ENCODE measurements at regions not wholly inside any gene's neighbourhood (a gene's known extent, or its start where the extent isn't known, plus 50 kb on each side); places are given as distances from the start of the nearest gene placed in this dataset.
"Not testable (repeated sequence)": the region's sequence is repeated elsewhere in the genome, so short reads cannot be mapped to it uniquely, and the experiment has no call there.

DNA sequence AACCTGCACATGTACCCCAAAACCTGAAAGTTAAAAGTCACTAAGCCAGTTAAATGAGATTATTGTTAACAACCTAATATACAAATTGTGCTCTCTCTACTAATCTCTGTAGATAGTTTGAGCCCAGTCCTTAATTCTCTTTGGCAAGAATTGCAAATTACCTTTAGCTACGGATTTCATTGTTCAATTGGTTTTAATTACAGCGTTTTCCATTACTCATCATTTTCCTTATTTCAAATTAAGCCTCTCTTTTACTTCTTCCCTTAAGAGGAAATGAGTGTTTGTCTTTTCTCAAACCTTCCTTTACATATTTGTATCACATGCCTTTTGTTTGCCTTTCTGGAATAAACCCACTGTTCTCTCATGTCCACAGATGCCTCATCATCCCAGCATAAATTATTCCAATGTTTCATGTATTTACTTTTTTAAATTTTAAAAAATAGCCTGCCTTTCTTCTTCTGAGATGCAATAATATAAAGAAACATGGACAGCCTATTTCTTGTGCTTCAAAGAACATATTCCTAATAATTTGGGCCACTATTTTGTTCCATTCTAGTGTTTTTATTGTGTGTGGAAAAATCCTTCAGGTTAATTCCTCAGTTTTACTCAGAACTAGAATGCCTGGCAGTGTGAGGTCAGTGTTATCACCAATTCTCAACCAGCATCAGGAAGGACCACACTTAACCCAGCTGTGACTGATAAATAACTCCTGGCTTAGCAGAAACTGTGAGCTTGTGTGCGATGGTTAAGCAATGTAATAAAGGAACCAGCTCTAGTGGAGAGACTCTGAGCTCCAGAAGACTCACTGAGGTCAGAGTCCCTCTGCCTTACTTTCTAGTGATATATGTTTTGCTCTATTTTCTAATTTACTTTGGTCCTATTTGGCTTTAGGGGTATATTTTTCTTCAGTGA, 600.5 kb downstream of the LTN1 start:
- CTCF ChIA-PET, result interaction anchor here (1.1 kb wide), 1 partner anchor 9 kb away, joined by 4 read pairs; no protein-coding TSS in a partner anchor
- POLR2A ChIA-PET, result no interaction called here
- no peak for DNase-seq (ENCODE audit: extremely low spot score)
- TF ChIP-seq, protein P1, sequence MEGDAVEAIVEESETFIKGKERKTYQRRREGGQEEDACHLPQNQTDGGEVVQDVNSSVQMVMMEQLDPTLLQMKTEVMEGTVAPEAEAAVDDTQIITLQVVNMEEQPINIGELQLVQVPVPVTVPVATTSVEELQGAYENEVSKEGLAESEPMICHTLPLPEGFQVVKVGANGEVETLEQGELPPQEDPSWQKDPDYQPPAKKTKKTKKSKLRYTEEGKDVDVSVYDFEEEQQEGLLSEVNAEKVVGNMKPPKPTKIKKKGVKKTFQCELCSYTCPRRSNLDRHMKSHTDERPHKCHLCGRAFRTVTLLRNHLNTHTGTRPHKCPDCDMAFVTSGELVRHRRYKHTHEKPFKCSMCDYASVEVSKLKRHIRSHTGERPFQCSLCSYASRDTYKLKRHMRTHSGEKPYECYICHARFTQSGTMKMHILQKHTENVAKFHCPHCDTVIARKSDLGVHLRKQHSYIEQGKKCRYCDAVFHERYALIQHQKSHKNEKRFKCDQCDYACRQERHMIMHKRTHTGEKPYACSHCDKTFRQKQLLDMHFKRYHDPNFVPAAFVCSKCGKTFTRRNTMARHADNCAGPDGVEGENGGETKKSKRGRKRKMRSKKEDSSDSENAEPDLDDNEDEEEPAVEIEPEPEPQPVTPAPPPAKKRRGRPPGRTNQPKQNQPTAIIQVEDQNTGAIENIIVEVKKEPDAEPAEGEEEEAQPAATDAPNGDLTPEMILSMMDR (IDR thresholded peaks at IDR 0.05; ENCODE audit: control extremely low read depth, extremely low read depth, low read depth, missing control alignments), result no peak

- ChIA-PET CTCF (interaction anchor here (1.0 to 1.5 kb wide), 2 partner anchors 15 to 358 kb away, joined by 3 read pairs; no protein-coding TSS in a partner anchor), POLR2A (no interaction called here)
- DNase-seq (ENCODE audit: extremely low spot score), result no peak
- TF ChIP-seq, protein P1 (IDR thresholded peaks at IDR 0.05; ENCODE audit: control extremely low read depth, extremely low read depth, low read depth, missing control alignments), result no peak
These were observed 605.5 kb downstream of the LTN1 start for GRCh38 chr21:28387220-28387619.

GRCh38 chr21:28385845-28386244, 606.8 kb downstream of the LTN1 start:
- DNase-seq (ENCODE audit: extremely low spot score), result no peak
- TF ChIP-seq, protein P1 (IDR thresholded peaks at IDR 0.05; ENCODE audit: control extremely low read depth, extremely low read depth, low read depth, missing control alignments), result no peak
- CTCF ChIA-PET, result no interaction called here
- POLR2A ChIA-PET, result no interaction called here

GRCh38 chr21:28381000-28381745, 611.5 kb downstream of the LTN1 start:
- DNase-seq (ENCODE audit: extremely low spot score); POLR2A ChIA-PET; CTCF ChIA-PET: not testable (repeated sequence)

DNA sequence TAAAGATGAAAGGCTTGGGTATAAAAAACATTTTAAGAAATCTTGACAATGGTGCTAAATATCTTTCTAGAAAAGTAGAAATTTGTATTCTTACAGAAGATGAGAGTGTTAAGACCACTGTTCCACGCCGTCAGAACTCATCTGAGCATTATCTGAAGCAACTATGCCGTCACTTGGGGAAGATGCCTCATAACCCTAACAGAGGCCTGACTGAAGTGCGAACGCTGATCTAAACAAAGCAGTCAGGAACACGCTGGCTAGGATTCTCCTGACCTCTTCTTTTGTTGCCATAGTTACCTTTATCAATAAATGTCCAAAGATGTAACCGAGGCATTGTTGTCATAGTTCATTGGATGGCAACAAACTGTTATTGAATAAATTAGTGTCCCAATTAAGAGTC, 612.4 kb downstream of the LTN1 start:
- DNase-seq (ENCODE audit: extremely low spot score), result no peak
- ChIA-PET CTCF (no interaction called here), POLR2A (no interaction called here)
- TF ChIP-seq, protein P1 (IDR thresholded peaks at IDR 0.05; ENCODE audit: control extremely low read depth, extremely low read depth, low read depth, missing control alignments), result no peak

DNA sequence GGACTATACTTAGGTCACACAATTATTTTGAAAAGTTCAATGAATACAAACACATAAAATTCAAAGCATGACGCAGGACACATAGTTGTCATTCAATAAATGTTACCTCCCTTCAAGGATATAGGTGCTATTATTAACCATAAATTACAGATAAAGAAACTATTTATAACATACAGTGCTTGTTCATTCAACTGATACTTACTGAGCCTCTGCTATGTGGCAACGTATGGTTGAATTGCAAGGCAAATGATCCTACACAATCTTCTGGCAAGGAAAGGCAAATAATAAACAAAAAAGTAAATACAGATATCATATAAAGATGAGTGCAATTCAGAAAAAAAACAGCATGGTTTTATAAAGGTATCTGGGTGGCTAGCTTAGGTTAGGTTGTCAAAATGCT, 614.7 kb downstream of the LTN1 start:
- CTCF ChIA-PET, result interaction anchor here (1.9 kb wide), 1 partner anchor 34 kb away, joined by 4 read pairs; no protein-coding TSS in a partner anchor
- TF ChIP-seq, protein P1 (IDR thresholded peaks at IDR 0.05; ENCODE audit: control extremely low read depth, extremely low read depth, low read depth, missing control alignments), result no peak
- DNase-seq (ENCODE audit: extremely low spot score), result no peak
- POLR2A ChIA-PET, result no interaction called here
